GM19463 (cell line): ENCODE measurements at regions not wholly inside any gene's neighbourhood (a gene's known extent, or its start where the extent isn't known, plus 50 kb on each side); places are given as distances from the start of the nearest gene placed in this dataset.
"Not testable (repeated sequence)": the region's sequence is repeated elsewhere in the genome, so short reads cannot be mapped to it uniquely, and the experiment has no call there.

Experiments used
- ATAC-seq: cut with Tn5 transposase; IDR thresholded peaks from one replicate; pipeline ENCODE4 v1.9.1; 2021; ENCODE audit warnings: mild to moderate bottlenecking, moderate library complexity; ENCODE audit not compliant: unreplicated experiment

DNA sequence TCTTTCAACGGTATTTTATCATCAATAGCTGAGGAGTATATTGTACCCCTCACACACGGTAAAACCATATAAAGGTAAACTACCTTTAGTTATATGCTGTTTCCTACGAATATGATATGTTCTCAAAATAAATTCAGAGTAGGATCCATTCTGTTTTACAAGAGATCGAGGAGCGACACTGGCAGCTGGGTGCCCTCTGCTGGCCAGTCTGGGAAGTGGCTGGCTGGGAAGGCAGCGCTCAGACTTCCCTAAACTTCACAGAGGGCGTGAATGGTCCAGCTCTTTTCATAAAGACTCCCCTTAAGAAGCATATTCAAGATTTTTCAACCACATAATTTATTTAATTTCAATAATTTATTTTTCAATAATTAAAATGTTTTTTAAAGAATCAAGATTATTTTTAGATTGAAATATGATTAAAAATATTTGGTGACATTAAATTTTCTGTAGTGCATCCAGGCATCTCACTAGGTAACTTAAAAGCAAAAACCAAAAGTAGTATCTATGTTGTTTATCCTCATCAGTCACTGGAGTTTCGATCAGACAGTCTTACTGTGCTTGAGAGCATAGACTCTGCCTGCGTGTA lies 187.5 kb upstream of the PDE10A start:
- peak; percentile 82 for ATAC-seq

DNA sequence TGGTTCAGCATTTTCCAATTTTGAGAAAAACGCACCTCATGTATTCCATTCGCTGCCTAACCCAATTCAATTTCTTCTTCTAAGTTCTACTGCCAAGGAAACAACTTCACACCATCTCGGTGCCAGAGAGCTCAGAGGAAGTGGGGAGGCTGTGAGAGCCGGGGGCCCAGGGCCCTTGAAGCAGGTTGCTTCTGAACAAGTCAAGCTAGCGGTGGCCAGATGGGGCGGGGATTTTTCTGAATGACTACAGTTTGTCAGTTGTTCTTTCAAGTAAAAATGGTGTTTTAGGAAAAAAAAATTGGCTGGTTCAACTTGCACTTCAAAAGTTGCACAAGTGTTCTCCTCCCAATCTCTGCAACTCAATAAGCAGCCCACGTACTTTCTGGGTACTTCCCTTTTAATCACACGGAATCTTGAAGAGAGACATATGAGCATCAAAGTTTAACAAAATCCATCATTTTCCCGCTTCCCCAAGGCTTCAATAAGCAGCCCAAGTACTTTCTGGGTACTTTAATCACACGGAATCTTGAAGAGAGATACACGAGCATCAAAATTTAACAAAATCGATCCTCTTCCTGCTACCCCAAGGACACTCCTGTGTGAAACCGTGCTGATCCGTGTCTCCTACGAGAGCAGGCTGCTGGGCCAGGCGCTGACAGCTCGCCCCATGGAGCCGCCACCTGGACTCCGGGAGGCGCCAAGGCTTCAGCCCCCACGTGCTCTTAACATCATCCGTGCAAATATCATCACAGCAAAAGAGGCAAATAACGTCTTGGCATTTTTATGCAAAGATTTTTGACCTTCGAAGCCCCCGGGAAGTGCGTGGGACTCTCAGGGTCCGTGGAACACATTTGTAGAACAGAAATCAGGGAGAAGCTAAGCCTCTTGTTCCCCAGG lies 186.7 kb upstream of the PDE10A start:
- peak; percentile 11 for ATAC-seq

DNA sequence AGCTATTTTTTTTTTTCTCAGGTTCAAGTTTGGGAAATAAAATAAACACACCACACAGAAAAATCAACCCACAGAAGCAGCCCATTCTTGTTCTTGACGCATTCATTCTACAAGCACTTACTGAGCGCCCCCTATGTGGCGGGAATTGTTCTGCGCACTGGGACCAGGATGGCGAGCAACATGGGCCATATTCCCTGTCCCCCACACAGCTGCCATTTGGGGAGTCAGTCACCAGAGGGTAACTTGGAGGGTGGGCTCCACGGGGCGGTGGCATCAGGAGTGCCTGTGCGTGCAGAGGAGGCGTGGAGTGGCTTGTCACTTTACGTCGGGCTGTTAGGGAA lies 185.0 kb upstream of the PDE10A start:
- no peak for ATAC-seq

DNA sequence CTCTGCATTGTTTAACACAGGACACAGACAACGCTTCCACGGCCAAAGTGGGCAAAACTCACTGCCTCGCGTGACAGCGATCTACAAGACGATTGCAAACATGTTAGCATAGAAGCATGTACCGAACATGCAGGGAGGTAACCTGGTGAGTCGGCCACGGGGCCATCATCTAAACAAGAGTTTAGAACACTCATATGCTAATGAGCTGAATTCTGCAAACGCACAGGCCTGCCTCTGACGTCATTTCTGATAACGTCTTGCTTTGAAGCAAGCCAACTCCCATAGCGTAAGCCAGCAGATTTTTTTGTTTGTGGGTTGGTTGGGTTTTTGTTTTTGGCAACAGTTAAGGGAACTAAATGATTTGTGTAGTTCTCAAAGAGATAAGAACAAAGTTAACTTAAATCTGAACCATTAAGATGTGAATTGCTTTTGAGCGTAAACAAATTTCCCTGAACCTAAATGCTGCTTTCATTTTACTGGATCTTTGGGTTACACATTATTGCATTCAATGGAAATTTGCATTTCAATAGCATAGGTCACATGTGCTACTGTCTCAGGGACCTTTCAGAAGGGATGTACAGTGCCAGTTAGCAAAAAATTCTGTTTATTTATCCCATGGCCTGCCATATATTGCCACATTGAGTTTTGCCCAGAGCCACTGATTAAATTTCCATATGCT lies 184.5 kb upstream of the PDE10A start:
- ATAC-seq, result no peak

DNA sequence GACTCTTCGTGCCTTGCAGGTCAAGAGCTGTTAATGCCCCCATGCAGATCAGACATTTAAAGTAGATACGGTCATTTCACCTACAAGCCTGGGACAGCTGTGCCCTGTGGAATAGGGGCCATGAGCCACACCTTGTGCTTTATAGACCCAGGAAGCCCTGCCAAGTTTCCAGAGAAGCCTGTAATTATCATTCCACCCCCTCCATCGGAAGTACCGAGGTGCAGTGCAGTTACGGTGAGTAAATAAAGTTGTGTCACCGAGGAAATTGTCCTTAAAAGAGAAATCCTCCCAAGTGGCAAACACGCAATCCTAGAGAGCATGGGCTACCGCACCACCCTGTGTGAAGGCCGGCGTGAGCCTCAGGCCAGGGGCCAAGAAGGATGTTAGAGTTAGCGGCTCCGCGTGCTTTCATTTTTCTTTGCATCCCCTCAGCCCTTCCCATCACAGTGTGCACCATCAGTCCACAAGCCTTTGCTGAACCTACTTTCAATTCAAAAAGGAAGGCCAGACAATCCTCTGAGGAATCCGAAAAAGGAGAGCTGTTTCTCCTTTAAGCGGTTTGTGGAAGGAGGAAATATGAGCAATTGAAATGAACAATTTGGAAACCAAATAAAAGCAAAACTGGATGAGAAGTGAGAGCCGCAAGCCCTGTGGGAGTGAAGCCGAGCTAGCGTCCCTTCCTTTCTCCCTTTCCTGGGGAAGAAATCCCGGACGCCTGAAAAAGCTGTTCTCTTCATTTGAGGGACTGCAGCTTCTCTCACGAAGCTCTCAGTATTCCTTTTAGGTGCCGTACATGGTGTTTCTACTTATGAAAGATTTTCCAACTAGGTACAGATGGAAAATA lies 183.3 kb upstream of the PDE10A start:
- ATAC-seq, result no peak

DNA sequence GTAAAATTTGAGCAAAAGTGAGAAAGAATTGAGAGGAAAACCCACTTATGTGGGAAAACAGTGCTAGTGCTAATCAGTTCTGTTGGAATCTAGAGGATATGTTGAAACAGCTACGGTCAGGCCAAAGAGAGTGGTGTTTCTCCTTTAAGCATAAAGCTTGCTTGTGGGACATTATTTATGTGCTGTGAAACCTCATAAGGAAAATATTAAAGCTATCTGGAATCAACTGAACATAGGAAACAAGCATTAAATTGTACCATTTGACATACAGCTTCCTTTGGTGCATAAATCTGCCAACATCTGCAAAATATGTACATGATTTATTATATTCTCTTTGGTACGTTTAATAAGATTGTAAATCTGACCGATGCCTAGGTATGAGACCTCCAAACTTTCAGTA lies 182.5 kb upstream of the PDE10A start:
- no peak for ATAC-seq

DNA sequence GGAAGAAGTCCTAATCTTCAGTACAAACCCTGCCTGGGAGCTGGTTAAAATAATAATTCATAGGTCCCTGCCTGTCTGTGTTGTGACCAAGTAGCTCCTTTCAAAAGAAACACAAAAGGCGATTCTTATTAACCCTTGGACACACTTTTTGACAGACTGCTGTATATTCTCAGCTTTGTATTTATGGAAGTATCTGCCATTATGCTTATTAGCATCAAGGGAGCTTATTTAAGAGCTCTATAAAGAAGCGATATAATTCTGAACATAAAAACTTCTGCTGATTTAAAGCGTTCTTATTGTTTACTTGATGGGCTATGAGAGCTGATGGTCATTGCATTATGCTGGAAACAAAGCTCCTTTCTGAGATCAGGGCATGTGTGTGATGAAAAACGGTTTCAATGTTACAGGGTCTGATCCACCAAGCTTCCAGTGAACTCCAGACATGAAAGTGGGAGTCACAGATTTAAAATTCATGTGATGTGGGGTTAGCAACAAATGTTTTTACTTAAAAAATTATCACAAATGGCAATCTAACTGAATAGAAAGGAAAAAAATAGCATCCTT lies 181.8 kb upstream of the PDE10A start:
- no peak for ATAC-seq

DNA sequence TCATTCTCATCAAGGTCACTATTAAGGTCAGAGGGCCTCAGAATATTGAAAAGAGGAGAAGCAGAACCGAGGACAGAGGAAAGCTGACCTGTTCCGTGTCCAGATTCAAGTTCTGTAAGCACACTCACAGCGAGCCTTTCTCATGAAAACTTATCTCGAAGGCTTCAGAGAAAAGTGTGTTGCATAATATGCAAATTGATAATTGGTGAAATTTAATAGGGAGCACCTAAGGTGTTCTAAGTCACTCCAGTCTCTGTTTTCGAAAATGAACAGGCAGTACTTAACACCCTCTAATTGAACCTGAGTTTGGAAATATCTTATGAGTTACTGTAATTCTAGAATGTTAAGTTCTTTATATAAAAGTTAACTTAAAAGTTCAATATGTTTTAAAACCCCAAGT lies 181.2 kb upstream of the PDE10A start:
- ATAC-seq, result no peak

DNA sequence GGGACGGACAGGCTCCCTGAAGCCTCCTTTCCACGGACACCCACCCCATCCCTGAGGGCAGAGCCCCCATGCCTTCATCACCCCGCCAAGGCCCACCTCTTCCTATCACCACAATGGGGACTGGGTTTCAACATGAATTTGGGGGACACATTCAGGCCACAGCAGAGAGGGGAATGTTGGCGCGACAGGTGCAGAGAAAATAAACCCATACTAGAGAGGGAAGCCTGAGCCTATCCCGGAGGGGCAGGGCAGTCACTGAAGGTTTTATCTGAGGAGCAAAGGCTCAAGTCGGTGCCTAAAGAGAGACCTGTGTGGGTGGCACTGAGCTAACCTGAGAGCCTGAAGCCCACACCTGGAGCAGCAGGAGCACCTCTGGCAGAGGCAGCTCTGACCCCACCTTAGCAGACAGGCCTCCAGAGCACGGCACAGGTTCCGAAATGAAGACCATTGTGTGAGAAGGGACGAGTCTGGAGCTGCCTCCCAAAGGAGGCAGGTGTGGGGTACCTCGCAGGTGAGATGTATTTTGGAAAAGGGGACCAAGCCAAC lies 180.6 kb upstream of the PDE10A start:
- ATAC-seq, result no peak

DNA sequence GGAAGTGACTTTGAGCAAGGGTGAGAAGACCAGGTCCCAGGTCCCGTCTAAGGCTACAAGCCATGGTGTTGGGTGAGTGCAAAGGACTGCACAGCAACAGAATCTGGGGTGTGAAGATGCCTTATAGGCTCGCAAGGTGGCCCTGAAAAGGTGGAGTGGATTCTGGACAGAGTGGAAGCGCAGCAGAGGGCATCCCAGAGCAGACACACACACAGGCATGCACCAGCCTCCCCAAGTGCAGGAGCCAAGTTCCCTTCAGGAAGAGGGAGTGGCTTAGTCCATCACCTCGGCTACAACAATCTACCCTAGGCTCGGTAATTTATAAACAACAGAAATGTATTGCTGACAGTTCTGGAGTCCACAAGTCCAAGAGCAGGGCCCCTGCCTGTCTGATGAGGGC lies 180.1 kb upstream of the PDE10A start:
- no peak for ATAC-seq

DNA sequence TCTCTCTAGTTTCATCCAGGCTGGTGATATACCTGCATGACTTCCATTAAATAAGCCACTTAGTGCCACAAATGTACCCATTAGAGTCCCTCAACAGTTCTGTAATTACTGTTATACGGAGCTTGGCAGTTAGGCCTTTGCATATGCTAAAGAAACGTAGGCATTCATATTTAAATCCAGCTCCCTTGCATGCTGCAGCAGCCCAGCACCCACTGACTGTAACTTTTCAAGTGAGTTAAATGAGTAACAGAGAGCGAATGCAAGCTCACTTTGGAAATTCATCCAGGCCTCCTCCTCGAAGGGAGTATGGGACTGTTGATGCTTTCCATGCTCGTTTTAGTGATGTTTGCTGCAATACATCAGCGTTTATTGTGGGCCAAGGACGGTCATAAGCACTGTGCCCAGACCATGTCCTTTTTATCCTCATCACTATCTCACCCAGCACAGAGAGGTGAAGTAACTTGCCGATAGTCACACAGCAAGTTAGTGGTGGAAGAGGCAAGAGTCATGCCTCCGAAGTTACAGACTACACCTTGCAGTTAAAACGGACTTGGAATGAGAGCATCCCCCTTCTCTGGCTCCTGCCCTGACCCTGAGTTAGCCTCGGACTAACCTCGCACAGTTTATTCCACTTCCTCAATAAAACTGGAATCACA lies 179.4 kb upstream of the PDE10A start:
- no peak for ATAC-seq

DNA sequence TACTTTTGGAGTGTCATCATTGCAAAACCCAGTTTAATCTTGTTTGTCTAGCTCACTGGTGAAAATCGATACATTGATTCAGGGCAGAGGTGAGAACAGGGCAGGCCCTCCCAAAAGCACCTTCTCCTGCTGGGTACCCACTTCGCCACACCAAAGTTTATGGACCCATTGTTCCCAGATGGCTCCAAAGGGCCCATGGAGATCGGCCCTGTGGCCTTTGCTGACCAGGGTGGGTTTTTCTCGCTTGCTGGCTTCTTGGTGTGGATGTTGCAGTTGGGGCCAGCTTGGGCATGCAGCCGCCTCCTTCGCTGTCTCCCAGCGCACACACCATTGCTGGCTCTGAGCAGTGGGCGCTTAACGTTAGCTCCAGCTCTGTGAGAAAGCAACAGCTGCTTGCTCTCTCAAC lies 178.1 kb upstream of the PDE10A start:
- ATAC-seq, result no peak

DNA sequence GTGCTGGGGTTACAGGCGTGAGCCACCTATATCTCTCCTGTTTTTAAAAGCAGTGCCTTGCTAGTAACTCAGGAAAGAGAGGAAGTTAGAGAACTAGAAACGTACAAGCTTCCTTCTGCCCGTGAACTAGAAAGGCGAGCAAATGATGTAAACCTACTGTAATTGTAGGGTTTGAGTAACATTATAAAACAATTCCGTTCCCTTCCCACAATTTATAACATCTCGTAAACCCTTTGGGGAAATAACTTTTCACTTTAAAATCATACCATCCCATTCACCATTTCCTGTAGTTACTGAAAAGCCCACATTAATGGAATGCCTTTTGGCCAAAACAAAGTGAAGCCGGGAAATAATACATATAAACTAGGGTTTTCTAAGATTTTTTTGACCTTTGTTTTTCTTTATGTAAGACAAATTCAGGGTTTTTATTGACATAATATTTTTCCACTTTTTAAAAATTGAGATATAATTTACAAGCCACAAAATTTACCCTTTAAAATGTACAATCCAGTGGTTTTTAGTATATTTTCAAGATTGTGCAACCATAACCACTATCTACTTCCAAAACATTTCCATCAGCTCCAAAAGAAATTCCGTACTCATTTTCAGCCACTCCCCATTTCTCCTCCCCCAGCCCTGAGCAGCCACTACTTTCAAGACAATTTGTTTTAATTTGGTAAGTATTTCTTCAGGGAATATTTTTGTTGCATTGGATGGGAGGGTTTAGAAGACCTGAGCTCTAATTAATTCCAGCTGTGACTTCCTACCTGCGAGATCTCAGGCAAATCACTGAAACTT lies 175.1 kb upstream of the PDE10A start:
- ATAC-seq, result no peak

DNA sequence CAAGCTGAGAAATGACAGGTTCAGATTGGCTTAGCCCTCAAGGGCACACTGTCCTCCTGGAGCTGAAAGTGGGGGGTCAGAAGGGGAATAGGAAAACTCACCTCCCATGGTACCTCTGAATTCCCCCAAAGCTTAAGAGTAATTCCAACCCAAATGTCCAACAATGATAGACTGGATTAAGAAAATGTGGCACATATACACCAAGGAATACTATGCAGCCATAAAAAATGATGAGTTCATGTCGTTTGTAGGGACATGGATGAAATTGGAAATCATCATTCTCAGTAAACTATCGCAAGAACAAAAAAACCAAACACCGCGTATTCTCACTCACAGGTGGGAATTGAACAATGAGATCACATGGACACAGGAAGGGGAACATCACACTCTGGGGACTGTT lies 173.6 kb upstream of the PDE10A start:
- not testable (repeated sequence) for ATAC-seq

DNA sequence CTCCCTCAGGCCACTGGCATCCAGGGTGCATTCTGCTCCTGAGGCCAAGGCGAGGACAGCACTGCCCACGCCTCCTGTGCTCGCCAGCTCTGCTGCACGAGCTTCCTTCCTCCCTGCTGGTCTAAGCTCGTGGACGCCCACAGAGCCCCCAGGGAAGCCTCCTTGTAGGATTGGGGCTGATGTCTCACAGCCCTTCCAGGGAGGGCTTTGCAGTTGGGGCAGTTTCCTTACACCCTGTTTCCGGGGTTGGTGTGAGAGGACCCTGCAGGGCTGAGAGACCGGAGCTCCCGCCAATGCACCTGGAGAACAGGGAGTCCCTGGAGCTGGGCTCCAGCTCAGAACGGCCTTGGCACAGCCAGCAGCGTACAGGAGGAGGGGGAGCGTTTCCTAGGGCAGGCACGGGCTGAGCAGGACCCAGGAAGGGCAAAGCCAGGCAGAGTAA lies 172.4 kb upstream of the PDE10A start:
- ATAC-seq, result no peak

DNA sequence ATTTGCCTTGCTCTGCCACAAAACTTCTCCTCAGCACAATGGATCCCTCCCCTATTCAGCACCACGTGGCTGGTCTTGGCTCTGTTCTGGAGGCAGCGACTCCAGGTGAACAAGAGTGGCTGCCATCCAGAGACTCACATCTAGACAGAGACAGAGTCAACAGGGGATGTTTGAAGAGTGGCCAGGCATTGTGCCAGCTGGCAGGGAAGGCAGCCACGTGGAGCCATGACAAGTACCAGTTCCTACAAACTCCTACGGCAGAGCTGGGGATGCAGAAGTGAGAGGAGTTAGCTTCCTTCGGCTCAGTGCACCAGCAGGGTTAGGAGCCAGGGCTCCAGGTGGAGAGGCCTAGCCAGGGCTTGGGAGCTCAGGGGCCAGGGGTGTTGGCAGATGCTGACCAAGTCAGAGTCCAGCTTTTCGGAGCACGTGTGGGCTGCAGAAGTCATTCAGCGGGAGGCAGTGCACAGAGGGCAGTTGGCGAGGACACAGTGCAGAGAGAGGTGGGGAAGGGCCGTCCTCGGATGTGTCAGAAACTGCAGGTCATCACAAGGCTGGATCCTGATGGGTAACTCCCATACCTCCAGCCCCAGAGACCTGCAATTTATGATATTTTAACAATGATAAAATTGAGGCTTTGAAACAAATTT lies 171.7 kb upstream of the PDE10A start:
- ATAC-seq, result no peak

DNA sequence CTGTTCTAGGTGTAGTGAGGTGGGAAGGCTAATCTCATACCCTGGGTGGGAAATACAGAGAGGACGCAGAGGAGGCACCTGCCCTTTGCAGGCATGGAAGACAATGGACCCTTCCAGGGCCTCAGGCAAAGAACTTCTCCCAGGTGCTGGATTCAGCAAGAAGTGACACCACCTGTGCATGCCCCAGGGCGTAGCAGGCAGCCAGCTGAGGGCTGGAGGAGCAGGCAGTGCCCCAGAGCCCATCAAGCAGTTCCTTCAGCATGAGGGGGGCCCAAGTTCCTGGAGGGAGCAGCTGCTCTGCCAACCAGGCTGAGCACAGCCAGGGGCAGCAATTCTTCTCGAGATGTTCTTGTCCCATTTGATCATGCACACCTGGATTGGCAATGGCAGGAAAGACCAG lies 170.3 kb upstream of the PDE10A start:
- ATAC-seq, result no peak

DNA sequence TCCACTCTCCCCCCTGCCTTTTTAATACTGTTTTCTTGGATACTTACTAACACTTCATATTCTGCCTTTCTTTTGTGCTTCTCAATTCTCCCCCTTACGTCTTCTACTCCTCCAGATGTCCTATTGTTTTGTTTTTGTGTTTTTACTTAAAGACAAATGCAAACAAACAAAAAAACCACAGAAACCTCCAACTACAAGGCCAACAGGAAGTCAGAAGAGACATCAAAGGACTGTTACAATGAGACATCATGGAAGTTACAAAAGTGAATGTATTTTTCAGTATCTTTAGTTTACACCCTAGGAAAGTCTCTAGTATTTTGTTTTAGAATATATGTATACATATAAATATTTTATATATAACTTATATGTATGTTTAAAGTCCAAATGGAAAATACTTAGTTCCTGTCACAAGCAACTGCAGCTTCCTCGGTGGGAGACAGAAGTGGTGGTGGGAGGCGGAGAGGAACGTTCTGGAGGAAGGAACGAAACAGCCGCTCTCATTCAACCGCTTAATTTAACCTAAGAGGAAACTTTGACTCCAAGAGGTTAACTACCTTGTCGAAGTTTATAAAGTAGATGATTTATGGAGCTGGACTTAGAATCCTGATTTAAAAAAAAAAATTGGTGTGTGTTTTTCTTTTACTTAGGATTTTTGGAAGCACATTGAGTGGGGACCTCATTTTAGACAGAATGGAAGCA lies 168.9 kb upstream of the PDE10A start:
- no peak for ATAC-seq
